Hepatic stellate cell (primary cell): ENCODE measurements at regions not wholly inside any gene's neighbourhood (a gene's known extent, or its start where the extent isn't known, plus 50 kb on each side); places are given as distances from the start of the nearest gene placed in this dataset.
A peak's percentile ranks its signal among the peaks of the same experiment; 100 is the strongest.

Source experiments
- DNase-seq: peaks from one replicate; pipeline ENCODE4 v3.0.0; 2011; ENCODE audit warnings: low spot score

- DNase-seq = no peak
Observed at GRCh38 chr15:95252404-95252803, 1021.0 kb downstream of the MCTP2 start.

GRCh38 chr15:95254263-95254662 lies 1022.9 kb downstream of the MCTP2 start:
- no peak for DNase-seq

- peak; percentile 30 for DNase-seq
Observed at GRCh38 chr15:95259513-95259912, 1028.2 kb downstream of the MCTP2 start.

DNA sequence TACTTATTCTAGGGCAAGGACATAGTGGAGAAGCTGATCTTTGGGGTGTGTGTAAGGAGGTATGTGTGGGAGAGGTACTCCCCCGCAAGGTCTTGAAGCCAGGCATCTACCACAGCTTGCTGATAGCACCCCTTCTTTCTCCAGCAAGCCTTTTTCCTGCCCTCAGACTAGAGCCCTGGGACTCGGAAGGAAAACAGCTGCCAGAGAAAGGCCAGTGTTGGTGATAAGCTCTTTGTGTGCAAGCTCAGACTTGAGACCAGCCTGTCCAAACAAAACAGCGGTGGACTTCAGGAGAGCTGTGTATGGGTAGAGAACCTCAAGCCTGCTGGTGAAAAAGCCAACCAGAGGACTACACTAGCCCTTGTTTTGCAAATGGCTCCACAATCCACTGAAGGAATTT lies 1028.6 kb downstream of the MCTP2 start:
- no peak for DNase-seq

GRCh38 chr15:95260856-95261255 lies 1029.5 kb downstream of the MCTP2 start:
- no peak for DNase-seq

GRCh38 chr15:95261546-95261945 lies 1030.2 kb downstream of the MCTP2 start:
- no peak for DNase-seq

DNA sequence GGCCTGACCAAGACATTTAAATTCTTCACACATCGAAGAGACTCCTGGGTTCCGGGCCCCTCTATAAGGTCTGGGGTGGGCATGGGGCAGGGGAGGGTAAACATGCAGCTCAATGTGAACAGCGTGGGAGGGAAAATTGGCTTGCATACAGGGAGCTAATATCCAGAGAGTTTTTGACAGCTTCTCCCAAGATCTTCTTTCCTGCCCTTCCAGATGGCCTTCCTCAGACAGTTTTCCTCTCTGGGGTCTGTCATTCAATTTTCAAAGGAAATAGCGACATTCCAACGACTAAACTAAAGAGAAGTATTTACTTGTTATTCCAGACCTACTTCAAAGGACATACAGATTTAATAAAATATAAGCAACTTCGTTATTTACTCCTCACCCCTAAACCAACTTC lies 1030.6 kb downstream of the MCTP2 start:
- no peak for DNase-seq

DNA sequence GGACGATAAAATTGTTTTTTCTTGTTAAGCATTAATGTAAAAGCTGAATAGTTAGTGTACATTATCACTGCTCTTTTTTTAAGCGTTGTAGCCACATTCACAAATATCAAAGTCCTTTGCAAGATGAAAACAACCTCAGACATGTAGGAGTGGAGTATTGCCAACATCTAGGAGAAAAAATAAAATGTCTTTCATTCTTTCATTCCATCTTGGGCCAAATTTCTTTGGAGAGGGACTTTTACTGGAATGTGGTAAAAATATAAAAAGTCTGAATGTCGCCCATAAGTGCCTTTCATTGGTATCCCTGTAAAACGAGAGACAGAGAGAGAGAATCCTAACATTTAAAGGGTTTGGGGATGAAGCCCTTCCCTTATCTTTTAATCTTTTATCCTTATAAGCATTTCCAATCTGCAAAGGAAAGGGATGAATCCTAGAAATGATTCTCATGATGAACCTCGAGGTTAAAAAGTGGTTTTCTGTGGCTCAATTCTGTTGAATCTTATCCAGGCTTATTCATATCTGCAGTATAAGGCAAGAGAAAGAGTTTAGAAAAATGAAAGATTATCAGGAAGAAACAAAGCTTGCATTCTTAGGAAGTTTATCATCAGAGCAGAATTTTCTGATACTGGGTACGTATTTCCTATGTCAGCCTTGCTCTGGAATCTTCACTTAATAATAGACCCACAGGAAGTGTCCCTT lies 1031.7 kb downstream of the MCTP2 start:
- no peak for DNase-seq

DNA sequence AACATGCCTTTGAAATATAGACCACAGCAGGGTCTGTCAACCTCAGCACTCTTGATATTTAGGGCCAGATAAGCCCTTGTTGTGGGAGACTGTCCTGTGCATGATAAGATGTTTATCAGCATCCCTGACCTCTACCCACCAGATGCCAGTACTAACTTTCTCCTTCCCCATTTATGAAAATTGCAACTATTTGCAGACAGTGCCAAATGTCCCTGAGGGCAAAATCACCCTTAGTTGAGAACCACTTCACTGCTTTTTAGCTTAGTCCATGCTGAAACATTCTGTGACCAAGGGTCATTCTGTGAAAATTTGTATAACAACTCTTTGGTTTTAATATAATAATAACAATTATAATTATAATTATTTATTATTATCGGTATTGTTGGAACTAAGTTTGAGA lies 1032.4 kb downstream of the MCTP2 start:
- DNase-seq = no peak

- no peak for DNase-seq
Observed at GRCh38 chr15:95265419-95265997, 1034.1 kb downstream of the MCTP2 start.

DNA sequence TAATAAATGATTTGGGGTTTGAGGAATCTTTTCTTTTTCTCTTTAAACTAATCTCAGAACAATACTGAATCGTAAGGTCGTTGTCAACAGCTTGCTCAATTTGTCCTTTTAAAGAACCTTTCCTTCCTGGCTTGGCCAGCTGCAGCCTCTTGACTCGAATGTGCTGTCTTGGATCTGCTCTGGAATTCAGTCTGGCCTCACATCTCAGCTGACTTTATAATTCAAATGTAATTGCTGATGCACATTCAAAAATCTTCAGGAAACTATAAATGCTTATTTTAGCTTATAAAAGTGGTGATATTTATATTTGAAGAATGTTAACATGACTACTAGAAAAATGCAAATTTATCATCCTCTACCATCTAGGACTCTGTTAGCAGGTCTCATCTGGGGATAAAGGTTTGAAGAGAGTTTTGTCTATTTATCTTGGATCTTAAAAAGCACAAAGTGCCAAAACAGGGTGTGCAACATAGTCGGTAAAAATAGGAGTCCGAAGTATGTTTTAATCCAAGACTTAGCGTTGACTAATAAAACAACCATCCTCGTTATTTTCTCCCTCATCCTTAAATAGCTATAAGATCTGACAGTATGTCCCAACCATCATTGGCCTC lies 1035.2 kb downstream of the MCTP2 start:
- no peak for DNase-seq

DNA sequence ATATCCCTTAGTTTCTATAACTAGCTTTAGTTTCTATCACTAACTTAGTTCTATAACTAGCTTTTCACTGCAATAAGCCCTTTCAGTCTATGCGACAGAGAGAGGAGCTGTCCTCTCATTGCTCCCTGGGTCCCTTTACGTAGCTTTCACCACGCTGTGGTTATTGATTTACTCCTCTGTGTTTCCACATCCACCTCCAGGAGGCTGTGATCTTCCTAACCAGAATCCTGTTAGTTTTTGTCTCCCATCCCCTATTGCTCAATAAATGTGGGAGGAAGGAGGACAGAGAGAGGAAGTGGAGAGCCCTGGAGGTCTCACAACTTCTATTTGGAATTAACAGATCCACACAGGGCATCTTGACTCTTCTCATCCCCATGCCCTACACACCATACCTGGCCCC lies 1036.1 kb downstream of the MCTP2 start:
- no peak for DNase-seq

DNA sequence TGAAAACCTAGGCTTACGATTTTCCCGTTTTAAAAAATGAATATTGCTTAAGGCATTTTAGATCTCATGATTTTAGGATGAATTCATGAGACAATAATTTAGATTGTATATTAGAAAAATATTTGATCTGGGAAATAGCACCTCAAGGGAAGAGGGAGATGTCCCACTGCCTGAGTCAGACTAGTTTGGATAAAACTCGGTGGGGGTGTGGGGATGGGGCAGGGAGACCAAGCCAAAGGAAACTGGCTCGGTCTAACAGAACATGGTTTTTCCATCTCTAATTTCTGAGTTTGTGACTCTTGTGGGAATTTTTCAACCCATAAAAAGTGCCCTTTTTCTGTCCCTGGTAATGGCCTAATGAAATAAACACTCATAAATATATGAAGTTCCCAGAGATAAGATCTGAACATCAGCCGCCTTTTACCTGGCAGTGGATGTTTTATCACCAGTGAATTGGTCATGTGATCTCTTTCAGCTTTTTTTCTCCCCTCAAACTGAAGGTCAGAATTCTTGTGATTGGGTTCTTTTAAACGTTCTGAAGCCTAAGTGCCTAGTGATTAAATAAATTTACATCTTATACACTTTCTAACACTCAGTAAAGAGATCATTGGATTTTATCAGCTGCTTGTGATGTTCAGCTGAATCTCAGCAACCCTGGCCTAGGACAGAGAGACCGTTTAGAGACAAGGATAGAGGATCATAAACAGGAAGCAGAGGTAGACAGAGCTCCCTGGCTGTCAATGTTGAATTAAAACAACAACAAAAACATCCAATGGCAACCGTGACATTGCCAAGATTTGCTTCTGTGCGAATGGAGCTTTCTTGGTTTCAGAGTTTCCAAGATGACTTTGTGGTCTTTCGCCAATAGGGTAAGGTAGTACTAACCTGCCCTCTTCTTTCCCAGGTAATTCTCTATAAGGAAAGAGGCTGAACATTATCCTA lies 1038.2 kb downstream of the MCTP2 start:
- no peak for DNase-seq

DNA sequence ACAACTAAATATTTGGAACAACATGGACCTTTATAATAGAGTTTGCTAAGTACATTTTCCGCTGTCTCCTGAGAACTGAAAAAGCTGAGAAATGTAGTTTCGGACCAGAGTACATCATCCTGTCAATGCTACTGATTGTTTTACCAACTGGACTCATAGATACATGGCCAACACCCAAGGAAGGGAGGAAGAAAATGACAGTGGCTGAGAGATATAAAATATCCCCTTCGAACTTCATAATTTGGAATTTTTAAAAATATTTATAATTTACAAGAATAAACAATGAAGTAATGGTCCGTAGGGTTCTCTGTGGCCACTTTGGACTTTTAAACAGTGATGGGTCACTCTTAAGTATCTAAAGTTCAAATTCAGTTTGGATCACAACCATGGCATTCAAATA lies 1042.7 kb downstream of the MCTP2 start:
- DNase-seq = no peak

DNA sequence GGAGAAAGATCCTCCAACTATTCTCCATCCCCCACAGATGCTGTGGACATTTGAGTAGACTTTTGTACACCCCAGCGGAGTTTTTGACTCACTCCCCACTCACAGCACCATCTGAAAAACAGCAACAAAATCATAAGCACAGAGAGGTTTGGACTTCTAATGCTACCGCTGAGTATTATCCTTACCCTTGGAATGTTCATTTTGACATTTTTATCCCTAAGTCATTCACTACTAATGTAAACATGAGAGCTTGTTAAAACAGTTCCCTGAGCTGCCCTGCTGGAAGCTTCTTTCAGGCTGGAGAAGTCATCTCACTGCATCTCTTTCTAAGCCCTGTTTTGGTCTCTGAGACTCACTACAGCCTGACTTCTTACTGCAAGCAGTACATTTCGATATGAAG lies 1045.9 kb downstream of the MCTP2 start:
- DNase-seq = peak; percentile 29

- no peak for DNase-seq
Observed at GRCh38 chr15:95278532-95279245, 1047.3 kb downstream of the MCTP2 start.

DNA sequence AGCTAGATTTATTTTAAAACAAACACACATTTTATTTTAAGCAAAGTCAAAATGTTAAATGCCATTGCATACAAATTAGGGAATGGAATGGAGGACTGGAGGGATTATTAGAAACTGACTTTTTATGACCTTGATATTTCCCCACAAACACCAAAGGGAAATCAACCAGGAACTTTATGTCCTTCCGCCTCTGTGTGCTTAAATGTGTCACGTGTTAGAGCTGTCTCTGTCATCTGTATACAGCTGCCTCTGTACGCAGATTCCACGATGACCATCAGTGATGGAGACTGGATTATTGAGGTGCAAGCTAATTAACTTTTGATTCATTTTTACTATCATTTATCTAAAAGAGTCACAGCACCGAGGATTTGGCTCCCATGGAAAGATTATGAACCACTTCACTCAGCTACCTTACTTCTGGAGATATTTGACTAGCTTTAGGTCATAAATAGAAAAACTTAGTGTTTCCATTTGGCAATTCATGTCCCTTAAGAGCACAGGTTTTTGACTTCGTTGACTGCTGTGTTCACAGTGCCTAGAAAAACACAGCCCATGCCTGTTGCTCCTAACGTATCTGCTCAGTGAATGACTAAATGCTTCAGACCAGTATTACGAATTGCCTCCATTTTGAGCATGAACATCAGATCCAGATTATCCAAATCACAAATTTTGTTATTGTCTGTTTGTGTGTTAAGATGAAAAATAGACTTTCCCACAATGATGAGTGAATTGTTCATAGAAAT lies 1048.1 kb downstream of the MCTP2 start:
- no peak for DNase-seq

- no peak for DNase-seq
Observed at GRCh38 chr15:95280711-95281110, 1049.3 kb downstream of the MCTP2 start.

- DNase-seq = no peak
Observed at GRCh38 chr15:95281470-95281869, 1049.0 kb upstream of the NR2F2 start.

DNA sequence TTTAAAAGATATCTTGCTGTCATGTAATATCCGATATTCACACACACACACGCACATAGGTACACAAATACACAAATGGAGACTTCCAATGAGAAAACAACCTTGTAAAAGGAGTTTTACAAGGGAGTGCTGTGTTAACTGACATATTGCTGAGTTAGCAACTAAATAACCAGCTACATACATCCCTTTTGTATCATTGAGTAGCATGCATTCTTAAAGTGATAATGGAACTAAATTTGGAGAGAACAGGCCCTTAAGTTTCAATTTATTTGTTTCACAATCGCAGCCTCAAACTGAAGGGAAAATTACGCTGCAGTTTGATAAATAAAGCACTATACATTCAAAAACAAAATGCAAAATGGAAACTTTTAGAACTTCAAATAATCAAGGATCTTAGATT lies 1046.0 kb upstream of the NR2F2 start:
- no peak for DNase-seq

DNA sequence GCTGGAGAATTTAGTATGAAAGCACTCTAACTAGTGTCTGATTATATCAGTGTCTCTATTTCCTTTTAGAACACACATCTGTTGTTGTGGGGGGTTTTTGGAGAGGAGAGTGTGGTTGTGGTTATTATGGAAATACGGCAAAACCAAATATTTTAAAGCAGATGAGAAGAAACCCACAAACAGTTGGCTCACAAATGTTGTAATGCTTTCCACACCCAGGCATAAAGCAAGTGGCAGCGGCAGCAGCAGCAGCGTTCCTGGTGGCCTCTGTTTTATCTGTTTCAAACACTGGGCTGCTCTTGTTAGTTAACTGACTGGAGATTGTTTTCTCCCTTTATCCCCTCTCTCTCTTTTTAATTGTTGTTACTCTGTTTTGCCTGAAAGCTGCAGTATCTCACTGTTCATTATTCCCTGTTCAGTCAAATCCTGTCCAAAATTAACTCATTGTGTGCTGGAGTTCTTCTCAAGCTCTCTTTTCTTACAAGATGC lies 1045.5 kb upstream of the NR2F2 start:
- DNase-seq = no peak
